Epithelial cell of esophagus (primary cell): ENCODE measurements at regions not wholly inside any gene's neighbourhood (a gene's known extent, or its start where the extent isn't known, plus 50 kb on each side); places are given as distances from the start of the nearest gene placed in this dataset.

Experiments used
- DNase-seq: peaks from one replicate; pipeline ENCODE4 v3.0.0; 2010; ENCODE audit warnings: low read depth
- H3K4me3 ChIP-seq: 2 replicates; pipeline ENCODE4 v1.5.1; 2011; ENCODE audit warnings: mild to moderate bottlenecking, low read length, control low read depth
- TF ChIP-seq, protein P1 (sequence below): IDR thresholded peaks from 2 replicates; pipeline ENCODE4 v1.5.1; 2011; ENCODE audit warnings: low read depth, mild to moderate bottlenecking, low read length, control low read depth, inconsistent platforms; ENCODE audit not compliant: insufficient read depth; ENCODE audit errors: missing control alignments

- H3K4me3 ChIP-seq: no peak overlapping the region
- TF ChIP-seq, protein P1, sequence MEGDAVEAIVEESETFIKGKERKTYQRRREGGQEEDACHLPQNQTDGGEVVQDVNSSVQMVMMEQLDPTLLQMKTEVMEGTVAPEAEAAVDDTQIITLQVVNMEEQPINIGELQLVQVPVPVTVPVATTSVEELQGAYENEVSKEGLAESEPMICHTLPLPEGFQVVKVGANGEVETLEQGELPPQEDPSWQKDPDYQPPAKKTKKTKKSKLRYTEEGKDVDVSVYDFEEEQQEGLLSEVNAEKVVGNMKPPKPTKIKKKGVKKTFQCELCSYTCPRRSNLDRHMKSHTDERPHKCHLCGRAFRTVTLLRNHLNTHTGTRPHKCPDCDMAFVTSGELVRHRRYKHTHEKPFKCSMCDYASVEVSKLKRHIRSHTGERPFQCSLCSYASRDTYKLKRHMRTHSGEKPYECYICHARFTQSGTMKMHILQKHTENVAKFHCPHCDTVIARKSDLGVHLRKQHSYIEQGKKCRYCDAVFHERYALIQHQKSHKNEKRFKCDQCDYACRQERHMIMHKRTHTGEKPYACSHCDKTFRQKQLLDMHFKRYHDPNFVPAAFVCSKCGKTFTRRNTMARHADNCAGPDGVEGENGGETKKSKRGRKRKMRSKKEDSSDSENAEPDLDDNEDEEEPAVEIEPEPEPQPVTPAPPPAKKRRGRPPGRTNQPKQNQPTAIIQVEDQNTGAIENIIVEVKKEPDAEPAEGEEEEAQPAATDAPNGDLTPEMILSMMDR: no peak
- DNase-seq: no peak
These were observed 1624.7 kb upstream of the LRRTM3 start for GRCh38 chr10:65301181-65301580.

DNA sequence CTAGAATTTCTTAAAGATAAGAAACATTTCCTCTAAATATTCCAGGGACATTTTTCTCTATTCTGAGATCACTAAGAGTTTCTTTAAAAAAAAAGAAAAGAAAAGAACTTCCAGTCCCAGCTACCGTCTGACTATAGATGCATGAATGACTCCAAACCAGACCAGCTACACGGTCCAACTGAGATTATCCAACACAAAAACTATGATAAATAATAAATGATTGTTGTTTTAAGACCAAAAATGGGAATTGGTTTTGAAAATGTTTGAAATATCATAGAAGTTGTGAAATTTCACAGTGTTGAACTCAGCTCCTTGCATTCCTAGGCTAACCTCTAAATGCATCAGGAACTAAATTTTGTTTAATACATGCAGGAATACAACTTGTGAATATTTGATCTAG is 1619.6 kb upstream of the LRRTM3 start:
- no peak overlapping the region for H3K4me3 ChIP-seq
- no peak for DNase-seq
- TF ChIP-seq, protein P1: no peak

DNA sequence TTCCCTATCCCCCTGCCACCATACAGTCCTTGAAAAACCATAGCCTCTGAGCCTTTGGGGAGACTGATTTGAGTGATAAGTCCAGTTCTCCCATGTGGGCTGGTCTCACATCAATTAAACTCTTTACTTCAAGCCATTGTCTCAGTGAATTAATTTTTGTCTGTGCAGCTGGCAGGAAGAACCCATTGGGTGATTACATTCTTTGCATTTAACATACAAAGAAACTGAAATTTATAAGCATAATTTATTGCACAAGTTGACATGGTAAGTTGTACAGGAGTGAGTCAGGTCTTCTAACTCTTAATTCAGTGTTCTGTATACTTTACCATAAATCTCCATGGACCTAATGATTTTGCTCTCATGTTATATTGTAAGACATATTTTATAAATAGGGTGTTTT is 1613.0 kb upstream of the LRRTM3 start:
- TF ChIP-seq, protein P1: no peak
- no peak overlapping the region for H3K4me3 ChIP-seq
- no peak for DNase-seq

DNA sequence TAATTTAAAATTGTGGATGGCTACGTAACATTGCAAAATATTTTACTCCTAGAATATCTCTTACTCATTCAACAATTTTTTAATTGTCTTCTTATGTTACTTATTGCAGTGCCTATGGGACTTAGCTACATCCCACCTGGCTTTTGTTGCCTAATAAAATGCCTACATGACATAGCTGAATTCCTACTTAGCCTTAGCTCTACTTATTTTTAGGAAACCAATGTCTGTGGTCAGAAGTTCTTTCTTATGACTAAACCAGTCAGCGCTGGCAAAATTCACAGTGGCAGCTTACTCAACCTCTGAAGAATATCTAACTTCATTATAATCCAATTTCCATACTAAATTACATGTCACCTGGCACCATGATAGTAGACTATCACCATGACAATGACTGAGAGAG is 1612.4 kb upstream of the LRRTM3 start:
- DNase-seq: no peak
- TF ChIP-seq, protein P1: no peak
- no peak overlapping the region for H3K4me3 ChIP-seq

DNA sequence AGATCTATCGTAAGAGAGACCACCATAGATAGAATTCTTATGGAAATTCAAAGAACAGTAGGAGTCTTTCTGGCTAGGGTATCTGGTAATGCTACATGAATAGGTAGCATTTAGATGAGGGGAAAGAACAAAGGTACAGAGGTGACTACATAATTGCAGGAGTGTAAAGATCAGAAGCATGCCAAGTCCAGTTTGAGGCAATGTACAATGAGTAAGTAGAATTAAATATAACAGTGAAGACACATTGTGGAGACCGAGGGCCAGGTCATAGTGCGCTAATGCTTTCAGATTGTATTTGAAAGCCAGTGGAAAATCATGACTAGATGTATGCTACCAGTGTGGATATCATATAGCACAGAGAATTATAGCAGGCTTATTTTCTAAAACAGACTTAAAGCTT is 1611.6 kb upstream of the LRRTM3 start:
- no peak for DNase-seq
- TF ChIP-seq, protein P1: no peak
- no peak overlapping the region for H3K4me3 ChIP-seq

DNA sequence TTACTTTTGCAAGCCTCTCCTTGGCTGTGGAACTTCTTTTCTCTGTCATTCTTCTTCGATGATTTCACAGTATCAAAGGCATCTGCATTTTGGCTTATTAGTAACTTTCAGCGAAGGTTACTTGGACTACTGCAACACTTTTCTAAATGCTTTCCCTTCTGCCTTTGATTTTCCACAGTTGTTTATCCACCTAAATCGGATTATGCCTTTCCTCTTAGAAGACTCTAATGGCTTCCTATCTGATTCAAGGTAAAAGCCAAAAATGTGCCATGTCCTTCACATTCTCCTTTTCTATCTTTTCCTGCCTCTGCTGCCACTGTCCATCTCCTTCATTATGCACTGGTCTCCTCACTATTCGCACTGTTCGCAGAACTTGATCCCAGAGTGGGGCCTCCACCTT is 1606.3 kb upstream of the LRRTM3 start:
- H3K4me3 ChIP-seq: no peak overlapping the region
- TF ChIP-seq, protein P1: no peak

GRCh38 chr10:65320236-65321026 is 1605.4 kb upstream of the LRRTM3 start:
- DNase-seq: peak; percentile 2
- TF ChIP-seq, protein P1: no peak
- no peak overlapping the region for H3K4me3 ChIP-seq

More for the DNA sequence above, 1606.3 kb upstream of the LRRTM3 start:
- DNase-seq: no peak
